Esophagus squamous epithelium (tissue), 5 donors: ENCODE measurements at regions not wholly inside any gene's neighbourhood (a gene's known extent, or its start where the extent isn't known, plus 50 kb on each side); places are given as distances from the start of the nearest gene placed in this dataset.

Source experiments
- DNase-seq: peaks from one replicate; lab custom pipeline; 2025; lab: John Stamatoyannopoulos, UW
- H3K27ac ChIP-seq, 4 donors: fragments of 200-600 bp; sonication (generic); one replicate each; pipeline ENCODE4 v1.5.1; 2016 to 2019; ENCODE audit warnings: mild to moderate bottlenecking in 1 of 4
- H3K27me3 ChIP-seq, 4 donors: fragments of 200-600 bp; sonication (generic); 1 replicate in 3 of 4; 2 replicates in 1 of 4; pipeline versions ENCODE4 v1.5.1 to v1.6.0; 2017 to 2021; ENCODE audit warnings: antibody characterized with exemption in 1 of 4
- H3K36me3 ChIP-seq, 3 donors: fragments of 200-600 bp; sonication (generic); one replicate each; pipeline ENCODE4 v1.5.1; 2016 to 2019
- H3K4me1 ChIP-seq, 3 donors: fragments of 200-600 bp; sonication (generic); one replicate each; pipeline ENCODE4 v1.5.1; 2017 to 2019
- H3K4me3 ChIP-seq, 4 donors: fragments of 200-600 bp; sonication (generic); 1 replicate in 3 of 4; 2 replicates in 1 of 4; pipeline ENCODE4 v1.5.1; 2016 to 2019; ENCODE audit warnings: mild to moderate bottlenecking in 2 of 4, moderate library complexity in 1 of 4
- H3K9me3 ChIP-seq, 3 donors: fragments of 200-600 bp; sonication (generic); one replicate each; pipeline ENCODE4 v1.5.1; 2016 to 2019
- POLR2A ChIP-seq, 4 donors: fragments of 450-650 bp; IDR thresholded peaks; one replicate each; pipeline ENCODE4 v1.6.1; 2017; ENCODE audit warnings: antibody characterized with exemption in 4 of 4, mild to moderate bottlenecking in 4 of 4, moderate library complexity in 3 of 4
- WGBS, 2 donors: methylation state at CpG; one replicate each; pipeline ENCODE4 v1.1.5; 2018; 5-methylcytosine and 5-hydroxymethylcytosine counted together
- intact Hi-C: fragments of 100-400 bp; cut with DNase I; formaldehyde crosslinking; loops from one replicate; pipeline ENCODE4 v1.15.0; 2022
- TF ChIP-seq, protein P1 (sequence below), 6 experiments: fragments of 450-650 bp in 4 of 6; fragments of 200-600 bp in 2 of 6; sonication (generic) in 2 of 6; IDR thresholded peaks; one replicate each; pipeline ENCODE4 v1.5.1; 2016 to 2019; ENCODE audit warnings: antibody characterized with exemption in 6 of 6, mild to moderate bottlenecking in 4 of 6, moderate library complexity in 4 of 6
- donor health status: DM: yes; HTN: yes; CAD: no.

DNA sequence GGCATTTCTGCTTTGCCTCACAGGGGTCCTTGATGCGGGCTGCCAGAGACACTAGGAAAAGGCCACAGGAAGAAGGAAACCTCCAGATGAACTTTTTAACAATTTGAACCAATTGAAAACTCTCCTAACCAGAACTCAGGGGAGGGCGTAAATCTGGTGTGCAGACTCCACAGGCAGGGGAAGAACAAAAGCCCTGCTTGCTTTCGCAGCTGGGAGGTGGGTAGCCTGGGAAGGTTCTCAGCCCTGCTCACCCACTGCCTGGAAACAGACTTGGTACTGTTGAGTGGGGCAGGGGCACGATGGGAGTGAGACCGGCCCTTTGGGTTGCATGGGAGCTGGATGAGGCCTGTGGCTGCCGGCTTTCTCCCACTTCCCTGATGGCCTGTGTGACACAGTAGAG lies 237.8 kb upstream of the TLE4 start:
- intact Hi-C loops = no loop called here
- H3K9me3 ChIP-seq = peaks cover 0 to 16% (median 4%) of the 10 kb centered on the region in 3 donors
- no peak for DNase-seq
- no peaks in the 10 kb centered on the region for H3K36me3 ChIP-seq
- TF ChIP-seq POLR2A (IDR thresholded peaks at IDR 0.05) = no peak
- TF ChIP-seq, protein P1, sequence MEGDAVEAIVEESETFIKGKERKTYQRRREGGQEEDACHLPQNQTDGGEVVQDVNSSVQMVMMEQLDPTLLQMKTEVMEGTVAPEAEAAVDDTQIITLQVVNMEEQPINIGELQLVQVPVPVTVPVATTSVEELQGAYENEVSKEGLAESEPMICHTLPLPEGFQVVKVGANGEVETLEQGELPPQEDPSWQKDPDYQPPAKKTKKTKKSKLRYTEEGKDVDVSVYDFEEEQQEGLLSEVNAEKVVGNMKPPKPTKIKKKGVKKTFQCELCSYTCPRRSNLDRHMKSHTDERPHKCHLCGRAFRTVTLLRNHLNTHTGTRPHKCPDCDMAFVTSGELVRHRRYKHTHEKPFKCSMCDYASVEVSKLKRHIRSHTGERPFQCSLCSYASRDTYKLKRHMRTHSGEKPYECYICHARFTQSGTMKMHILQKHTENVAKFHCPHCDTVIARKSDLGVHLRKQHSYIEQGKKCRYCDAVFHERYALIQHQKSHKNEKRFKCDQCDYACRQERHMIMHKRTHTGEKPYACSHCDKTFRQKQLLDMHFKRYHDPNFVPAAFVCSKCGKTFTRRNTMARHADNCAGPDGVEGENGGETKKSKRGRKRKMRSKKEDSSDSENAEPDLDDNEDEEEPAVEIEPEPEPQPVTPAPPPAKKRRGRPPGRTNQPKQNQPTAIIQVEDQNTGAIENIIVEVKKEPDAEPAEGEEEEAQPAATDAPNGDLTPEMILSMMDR (IDR thresholded peaks at IDR 0.05) = no peak
- no peaks in the 10 kb centered on the region for H3K4me1 ChIP-seq
- H3K27ac ChIP-seq = no peak overlapping the region
- WGBS, 2 donors = 92 to 94% methylated on average over 4 to 5 of the region's 6 CpGs
- H3K27me3 ChIP-seq = no peaks in the 10 kb centered on the region
- no peak overlapping the region for H3K4me3 ChIP-seq

DNA sequence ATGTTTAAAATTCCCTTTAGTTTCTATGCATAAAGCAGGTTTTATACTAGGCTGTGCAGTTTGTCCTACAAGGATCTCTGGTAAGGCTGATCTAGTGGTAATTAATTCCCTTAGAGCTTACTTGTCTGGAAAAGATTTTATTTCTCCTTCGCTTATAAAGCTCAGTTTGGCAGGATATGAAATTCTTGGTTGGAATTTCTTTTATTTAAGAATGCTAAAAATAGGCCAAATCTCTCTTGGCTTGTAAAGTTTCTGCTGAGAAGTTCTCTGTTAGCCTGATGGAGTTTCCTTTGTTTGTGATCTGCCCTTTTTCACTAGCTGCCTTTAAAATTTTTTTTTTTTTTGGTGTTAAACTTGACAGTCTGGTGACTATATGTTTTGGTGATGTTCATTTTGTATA lies 237.1 kb upstream of the TLE4 start:
- DNase-seq = no peak
- TF ChIP-seq, protein P1 (IDR thresholded peaks at IDR 0.05) = no peak
- TF ChIP-seq POLR2A (IDR thresholded peaks at IDR 0.05) = no peak
- H3K4me3 ChIP-seq = no peak overlapping the region
- H3K9me3 ChIP-seq = peaks cover 0 to 16% (median 4%) of the 10 kb centered on the region in 3 donors
- H3K36me3 ChIP-seq = no peaks in the 10 kb centered on the region
- WGBS, 2 donors = 70 to 74% methylated on average over 1 of the region's 1 CpG
- H3K27ac ChIP-seq = no peak overlapping the region
- H3K27me3 ChIP-seq = no peaks in the 10 kb centered on the region
- intact Hi-C loops = no loop called here
- no peaks in the 10 kb centered on the region for H3K4me1 ChIP-seq

GRCh38 chr9:79335987-79336386 lies 235.8 kb upstream of the TLE4 start:
- peaks cover 0 to 16% (median 4%) of the 10 kb centered on the region in 3 donors for H3K9me3 ChIP-seq
- H3K27ac ChIP-seq = no peak overlapping the region
- TF ChIP-seq POLR2A (IDR thresholded peaks at IDR 0.05) = no peak
- TF ChIP-seq, protein P1 (IDR thresholded peaks at IDR 0.05) = no peak
- no CpG with 5 or more reads among the region's 1 CpG for WGBS, 2 donors
- no peaks in the 10 kb centered on the region for H3K27me3 ChIP-seq
- no peaks in the 10 kb centered on the region for H3K4me1 ChIP-seq
- no peaks in the 10 kb centered on the region for H3K36me3 ChIP-seq
- DNase-seq = no peak
- intact Hi-C loops = no loop called here
- no peak overlapping the region for H3K4me3 ChIP-seq

DNA sequence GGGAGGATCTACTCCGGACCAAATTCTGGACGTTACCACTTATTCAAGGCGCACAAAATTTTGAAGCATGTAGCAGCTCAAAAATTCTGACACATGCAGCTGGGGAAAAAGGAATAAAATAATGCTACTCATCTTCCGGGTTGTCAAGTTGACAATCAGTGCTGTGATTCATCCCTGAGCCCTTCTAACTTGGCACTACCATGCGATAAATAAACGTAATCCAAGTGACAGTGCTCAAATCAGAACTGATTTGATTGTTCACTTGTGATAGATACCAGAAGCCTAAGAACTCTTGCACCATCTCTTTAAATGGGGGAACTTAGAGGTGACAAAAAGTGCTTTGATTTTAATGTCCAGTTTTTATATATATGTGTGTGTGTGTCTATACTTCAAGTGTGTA lies 230.2 kb upstream of the TLE4 start:
- intact Hi-C loops = no loop called here
- DNase-seq = no peak
- Histone ChIP-seq H3K4me3 (no peak overlapping the region), H3K9me3 (peaks cover 0 to 7% (median 0%) of the 10 kb centered on the region in 3 donors), H3K27ac (no peak overlapping the region), H3K36me3 (no peaks in the 10 kb centered on the region), H3K4me1 (no peaks in the 10 kb centered on the region), H3K27me3 (no peaks in the 10 kb centered on the region)
- TF ChIP-seq, protein P1 (IDR thresholded peaks at IDR 0.05) = no peak
- TF ChIP-seq POLR2A (IDR thresholded peaks at IDR 0.05) = no peak
- WGBS, 2 donors = 64 to 81% methylated on average over 6 of the region's 6 CpGs

GRCh38 chr9:79346350-79347020 lies 225.3 kb upstream of the TLE4 start:
- no peaks in the 10 kb centered on the region for H3K9me3 ChIP-seq
- H3K27me3 ChIP-seq = no peaks in the 10 kb centered on the region
- DNase-seq = no peak
- no peak for TF ChIP-seq POLR2A (IDR thresholded peaks at IDR 0.05)
- TF ChIP-seq, protein P1 (IDR thresholded peaks at IDR 0.05) = no peak
- no peak overlapping the region for H3K27ac ChIP-seq
- intact Hi-C loops = no loop called here
- H3K36me3 ChIP-seq = no peaks in the 10 kb centered on the region
- no peaks in the 10 kb centered on the region for H3K4me1 ChIP-seq
- whole genome bisulfite sequencing, 2 donors = 31 to 44% methylated on average over 3 of the region's 3 CpGs
- no peak overlapping the region for H3K4me3 ChIP-seq
